ENCODE measurements at regions not wholly inside any gene's neighbourhood (a gene's known extent, or its start where the extent isn't known, plus 50 kb on each side); places are given as distances from the start of the nearest gene placed in this dataset.

- TF ChIP-seq CTCF (IDR thresholded peaks at IDR 0.05 in 2 of 3, conservative IDR thresholded peaks at IDR 0.05 in 1 of 3; ENCODE audit: insufficient read depth in 2 of 3, low read depth in 1 of 3, low read length in 3 of 3) (peak in 1 of 3 experiments; percentile 27; a peak in 1 of 6 replicates), ZBTB26 (CRISPR knock-in tag; IDR thresholded peaks at IDR 0.05) (no peak), PCBP1 (IDR thresholded peaks at IDR 0.05; ENCODE audit: low read depth, low read length, poor library complexity, severe bottlenecking) (no peak), SIN3A (IDR thresholded peaks at IDR 0.05; ENCODE audit: borderline replicate concordance in 2 of 2, control insufficient read depth in 1 of 2, low read depth in 2 of 2, low read length in 2 of 2) (no peak), NRF1 (conservative IDR thresholded peaks at IDR 0.05 in 1 of 2, IDR thresholded peaks at IDR 0.05 in 1 of 2) (no peak), ZNF121 (CRISPR knock-in tag; conservative IDR thresholded peaks at IDR 0.05) (no peak), ATF2 (CRISPR knock-in tag; IDR thresholded peaks at IDR 0.05) (no peak), MED1 (CRISPR knock-in tag; IDR thresholded peaks at IDR 0.05; ENCODE audit: borderline replicate concordance) (no peak), CBX3 (IDR thresholded peaks at IDR 0.05; ENCODE audit: borderline replicate concordance in 1 of 2, low read length in 2 of 2) (no peak), TAF1 (IDR thresholded peaks at IDR 0.05; ENCODE audit: control insufficient read depth, extremely low read depth, insufficient read depth, low read length, severe bottlenecking) (no peak), POLR2A (conservative IDR thresholded peaks at IDR 0.05) (no peak), ZKSCAN1 (IDR thresholded peaks at IDR 0.05; ENCODE audit: low read depth, low read length) (no peak), STAG1 (CRISPR knock-in tag; IDR thresholded peaks at IDR 0.05; ENCODE audit: borderline replicate concordance) (no peak), DDX20 (tag; IDR thresholded peaks at IDR 0.05; ENCODE audit: low read depth) (no peak)
These were observed 82.1 kb upstream of the IQCM start for GRCh38 chr4:149897783-149898182.

Measured in K562 (cell line).